NCI-H345 treated with DMSO at 0.1 percent for 48 hours (cell line): ENCODE measurements at regions not wholly inside any gene's neighbourhood (a gene's known extent, or its start where the extent isn't known, plus 50 kb on each side); places are given as distances from the start of the nearest gene placed in this dataset.
A peak's percentile ranks its signal among the peaks of the same experiment; 100 is the strongest.

ENCODE experiments used
- DNase-seq: peaks from one replicate; lab custom pipeline; 2025; ENCODE audit not compliant: unreplicated experiment; lab: John Stamatoyannopoulos, UW

DNA sequence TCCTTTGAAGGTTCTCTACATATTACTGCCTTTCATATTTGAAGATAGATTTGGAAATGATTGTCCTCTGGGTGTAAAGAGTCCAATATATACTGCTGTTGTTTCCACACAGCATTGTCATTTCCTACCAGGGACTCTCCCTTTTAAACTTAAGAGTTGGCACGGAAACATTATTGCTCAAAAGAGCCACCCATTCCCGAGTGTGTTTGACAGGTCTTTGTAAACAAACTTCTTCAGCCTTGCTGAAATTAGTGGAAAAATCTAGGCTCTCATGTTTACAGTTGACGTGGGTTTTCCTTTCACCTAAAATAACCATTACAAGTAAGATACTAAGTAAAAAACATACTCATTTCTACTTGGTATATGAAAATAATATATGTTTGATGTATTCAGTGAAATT, 111.4 kb upstream of the LIMCH1 start:
- no peak for DNase-seq

DNA sequence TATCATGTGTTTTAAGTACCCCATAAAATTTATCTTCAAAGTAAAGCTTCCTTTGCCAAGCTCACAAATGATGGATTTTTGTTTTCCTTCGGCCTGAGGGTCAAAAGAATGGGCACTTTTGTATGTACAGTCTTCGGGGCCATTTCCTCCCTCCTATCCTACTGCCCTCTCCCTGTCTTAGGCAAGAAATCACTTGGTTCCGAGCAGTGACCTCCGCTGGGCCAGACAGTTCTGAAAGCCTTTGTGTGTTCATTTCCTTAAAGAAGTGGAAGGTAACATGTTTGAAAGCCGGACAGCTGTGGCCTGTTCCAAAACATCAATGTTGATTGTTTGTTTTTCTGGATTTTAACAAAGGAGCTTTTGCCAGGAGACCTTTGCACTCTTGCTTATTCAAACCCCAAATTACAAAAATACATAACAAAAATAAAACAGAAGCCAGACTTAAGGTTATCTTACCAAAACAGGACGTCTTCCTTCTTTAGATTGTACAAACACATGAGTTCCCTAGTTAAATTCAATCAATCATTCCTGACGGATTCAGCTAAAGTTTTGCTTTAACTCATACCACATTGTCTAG, 110.6 kb upstream of the LIMCH1 start:
- DNase-seq, result no peak

DNA sequence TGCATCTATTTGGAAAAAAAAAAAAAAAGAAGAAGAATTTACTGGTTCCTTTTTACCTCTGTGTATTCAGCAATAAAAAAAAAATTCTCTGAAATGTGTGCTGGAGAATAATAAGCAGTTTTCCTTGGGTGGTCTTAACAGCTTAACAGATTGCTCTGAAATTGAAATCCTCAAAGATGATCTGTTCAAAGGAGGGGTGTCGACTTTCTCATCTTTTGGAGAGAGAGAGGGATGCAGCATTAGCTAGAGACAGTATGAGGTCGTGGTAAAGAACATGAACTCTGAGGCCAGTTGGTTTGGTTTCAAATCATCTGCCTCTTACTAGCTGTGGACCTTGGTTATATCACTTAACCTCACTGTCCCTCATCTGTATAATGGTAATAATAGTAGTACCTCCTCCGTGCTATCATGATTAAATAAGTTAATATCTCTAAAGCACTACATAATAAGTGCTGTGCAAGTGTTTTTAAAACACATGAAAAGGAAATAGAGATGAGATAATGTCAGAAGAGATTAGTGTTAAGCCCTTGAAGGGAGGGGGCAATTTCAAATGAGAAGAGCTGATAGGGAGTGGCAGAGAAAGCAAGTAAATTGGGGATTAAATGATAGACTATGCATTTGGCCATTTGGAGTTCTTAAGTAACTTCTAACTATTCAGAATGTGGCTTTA, 109.9 kb upstream of the LIMCH1 start:
- no peak for DNase-seq

DNA sequence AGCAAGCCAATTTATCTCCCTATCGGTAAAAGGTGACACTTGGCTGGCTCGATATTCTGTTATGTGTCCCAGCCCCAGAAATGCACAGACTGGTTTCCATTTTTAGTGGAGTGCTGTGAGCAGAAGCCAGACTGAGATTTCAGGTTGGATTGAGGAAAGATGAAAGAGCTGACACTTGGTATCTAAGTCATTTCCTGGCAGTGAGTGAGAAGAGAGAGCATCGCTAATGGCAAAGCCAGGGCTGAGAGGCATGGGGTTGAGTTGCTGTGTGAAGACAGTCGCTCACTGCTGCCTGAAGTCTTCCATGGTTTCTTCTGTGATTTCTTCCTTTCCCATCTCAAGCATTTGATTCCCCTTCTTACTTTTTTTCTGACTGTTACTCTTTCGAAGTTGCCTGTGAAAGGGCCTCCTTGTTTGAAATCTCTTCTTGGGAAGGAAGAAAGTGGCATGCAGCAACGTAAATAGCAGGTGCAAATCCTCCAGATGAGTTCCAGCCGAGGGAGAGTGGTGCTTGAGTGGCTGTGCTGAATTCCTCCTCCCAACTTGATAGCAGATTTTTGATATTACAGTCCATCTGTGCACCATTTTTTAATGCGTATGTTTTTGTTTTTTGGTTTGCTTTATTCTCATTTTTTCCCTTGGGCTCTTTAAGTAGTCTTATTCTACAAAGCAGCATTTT, 109.2 kb upstream of the LIMCH1 start:
- no peak for DNase-seq

DNA sequence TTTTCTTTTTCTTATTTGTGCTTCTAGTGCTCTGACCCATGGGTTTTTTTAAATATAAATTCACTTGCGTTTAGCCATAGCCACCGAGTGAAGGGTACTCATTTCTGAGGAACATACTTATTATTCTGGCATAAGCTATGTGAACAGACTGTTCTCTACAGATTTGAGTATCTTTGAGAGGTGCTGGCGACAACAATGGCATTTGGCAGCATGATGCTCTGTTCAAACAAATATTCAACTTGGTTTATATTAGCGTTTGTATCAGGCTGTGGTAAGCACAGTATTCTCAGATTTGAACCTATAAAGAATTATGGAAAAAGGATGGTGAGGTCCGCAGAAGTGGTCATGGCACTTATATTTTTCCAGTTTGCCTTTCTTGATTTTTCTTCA, 108.7 kb upstream of the LIMCH1 start:
- no peak for DNase-seq

DNA sequence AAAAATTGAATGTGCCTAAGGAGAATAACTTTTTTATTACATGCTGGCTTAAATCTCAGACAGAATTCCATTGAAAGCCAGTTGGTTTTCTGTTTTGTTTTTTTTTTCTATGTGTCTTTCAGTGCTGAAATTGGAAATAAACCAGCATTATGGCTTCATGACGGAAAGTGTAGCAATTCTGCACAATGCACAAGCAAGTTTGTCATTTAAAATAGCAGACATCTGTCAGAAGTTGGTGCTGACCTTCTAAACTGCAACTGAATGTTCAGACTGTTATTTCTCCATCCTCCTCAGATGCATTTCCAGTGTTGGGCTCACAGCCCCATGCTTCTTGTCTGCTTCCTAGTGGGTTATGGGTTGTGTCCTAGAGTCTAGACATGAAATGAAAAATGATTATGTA, 107.2 kb upstream of the LIMCH1 start:
- DNase-seq, result no peak

DNA sequence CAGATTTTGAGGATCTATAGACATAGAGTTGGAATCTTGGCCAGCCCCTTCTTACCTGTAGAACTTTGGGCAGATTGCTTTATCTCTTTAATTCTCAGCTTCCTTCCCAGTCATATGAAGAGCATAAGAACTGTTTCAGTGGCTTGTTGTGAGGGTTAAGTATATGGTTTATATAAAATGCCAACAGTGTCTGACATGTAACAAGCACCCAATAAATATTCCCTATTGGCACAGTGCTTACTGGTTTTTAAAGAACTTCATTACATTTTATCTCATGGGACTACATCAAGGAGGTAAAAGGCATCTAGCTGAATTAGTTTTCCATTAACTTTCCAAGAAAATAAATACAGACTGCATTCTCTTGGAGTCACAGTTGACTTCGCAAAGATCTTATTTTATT, 106.7 kb upstream of the LIMCH1 start:
- DNase-seq, result no peak

DNA sequence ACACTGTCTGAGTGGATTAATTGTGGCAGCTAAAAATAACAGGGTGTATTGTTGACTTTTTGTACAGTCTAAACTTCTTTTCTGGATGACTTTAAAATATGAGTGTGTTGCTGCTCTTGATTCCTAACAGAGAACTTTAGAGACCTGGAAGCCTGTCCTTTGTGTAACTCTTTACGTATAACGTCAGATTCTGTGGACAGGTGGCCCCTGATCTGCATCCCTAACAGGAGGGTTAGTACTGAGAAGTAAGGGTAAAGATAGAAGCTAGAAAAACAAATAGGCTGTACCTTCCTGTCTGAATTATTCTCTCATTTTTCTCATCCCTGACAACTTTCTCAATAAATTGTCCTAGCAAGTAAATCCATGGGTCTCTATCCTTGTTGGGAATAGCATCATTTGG, 105.7 kb upstream of the LIMCH1 start:
- DNase-seq, result no peak

DNA sequence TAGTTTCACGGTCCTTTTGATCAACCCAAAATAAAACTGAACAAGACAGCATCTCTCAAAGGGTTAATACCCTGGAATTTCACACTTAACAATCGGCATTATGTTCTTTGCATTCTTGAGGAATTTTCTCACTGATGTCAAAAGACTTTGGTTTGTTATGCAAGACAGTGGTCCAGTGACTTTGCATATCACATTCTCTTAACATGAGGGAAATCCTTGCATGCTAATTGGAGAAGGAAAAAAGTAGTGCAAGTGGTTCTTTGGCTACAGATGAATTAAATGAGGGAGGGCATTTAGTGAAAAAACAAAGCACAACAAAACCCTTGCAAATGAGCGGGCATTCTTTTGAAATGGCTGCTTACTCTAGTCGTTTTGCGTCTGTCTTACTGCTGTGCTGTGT, 105.1 kb upstream of the LIMCH1 start:
- no peak for DNase-seq

DNA sequence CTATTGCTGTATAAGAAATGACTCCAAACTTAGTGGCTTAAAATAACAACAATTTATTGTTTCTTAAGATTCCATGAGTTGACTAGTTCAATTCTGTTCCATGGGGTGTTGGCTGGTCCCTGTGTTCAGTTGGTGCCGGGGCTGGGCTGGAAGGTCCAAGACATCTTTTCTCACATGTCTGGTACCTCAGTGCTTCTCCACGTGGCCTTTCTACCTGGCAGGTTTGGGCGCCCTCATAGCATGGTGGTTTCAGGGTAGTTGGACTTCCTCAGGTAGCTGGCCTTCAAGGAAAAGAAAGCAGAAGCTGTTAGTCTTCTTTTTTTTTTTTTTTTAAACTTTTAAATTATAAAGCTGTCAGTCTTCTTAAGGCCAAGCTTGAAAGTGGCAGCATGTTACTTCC, 104.6 kb upstream of the LIMCH1 start:
- no peak for DNase-seq

DNA sequence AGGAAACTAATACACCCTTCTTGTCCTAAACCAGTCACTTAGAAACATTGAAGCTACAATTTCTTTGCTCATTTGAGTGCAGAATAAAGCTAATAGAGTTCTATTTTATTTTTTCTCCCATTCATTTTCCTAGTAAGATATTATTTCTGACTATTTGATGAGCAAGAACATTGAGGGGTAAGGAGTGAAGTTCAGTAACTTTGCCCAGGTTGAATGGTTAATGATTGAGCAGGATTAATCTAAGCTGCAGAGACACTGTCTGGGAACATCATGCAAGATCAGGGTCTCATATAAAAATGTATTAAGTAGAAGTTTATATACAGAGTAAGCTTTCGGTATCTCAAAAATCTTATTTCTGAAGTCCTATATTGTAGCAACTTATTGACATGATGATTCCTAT, 102.4 kb upstream of the LIMCH1 start:
- no peak for DNase-seq

DNA sequence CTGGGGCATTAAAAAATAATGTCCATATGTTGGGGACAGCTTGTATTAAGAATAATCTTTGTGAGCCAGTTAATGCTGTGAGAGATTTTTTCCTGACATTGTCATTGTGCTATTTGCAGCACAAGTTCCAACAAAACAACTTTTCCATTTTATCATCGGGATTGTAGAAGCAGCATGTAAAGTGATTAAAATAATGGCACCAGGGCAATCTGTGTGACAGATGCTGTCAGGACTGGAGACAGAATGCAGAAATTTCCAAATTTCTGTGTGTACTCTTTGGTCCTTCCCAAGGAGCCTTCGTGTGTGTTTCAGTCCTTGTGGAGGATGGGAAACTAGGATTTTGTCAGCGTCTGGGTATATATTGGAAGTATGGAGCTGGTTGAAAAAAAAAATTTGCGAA, 101.5 kb upstream of the LIMCH1 start:
- no peak for DNase-seq

DNA sequence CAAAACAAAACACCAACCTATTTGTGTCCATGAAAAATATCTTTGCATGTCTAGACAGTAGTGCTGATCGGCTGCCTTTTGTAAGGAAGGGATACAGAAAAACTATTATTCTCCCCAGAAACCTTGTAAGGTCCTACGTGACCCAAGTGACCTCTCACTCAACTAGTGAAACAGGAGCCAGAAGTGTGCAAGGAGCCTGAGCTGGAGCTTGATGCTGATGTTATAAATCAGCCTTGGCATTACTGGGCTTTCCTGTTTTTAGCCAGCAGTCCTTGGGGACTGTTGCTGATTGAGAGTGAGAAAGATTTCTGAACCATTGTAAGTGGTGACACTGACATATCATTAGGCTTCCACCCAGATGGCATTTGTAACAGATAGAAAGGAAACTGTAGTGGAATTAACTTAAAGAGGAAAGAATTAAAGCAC, 100.8 kb upstream of the LIMCH1 start:
- no peak for DNase-seq

DNA sequence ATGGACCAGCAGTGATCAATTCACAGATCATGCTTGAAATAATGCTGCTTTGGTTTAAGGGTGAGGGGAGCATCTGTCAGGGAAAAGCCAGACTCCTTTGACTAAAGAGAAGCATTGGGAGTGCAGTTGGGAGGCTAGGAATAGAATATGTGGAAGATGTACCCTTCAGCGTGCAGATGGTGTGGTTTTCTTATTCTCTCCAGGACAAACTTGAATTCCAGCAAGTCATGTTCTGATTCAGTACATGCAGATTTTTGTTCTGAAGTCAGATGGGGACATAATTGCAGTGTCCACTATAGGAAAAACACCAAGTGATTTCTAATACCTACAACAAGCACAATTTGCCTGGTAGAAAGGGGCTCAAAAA, 99.0 kb upstream of the LIMCH1 start:
- no peak for DNase-seq

DNA sequence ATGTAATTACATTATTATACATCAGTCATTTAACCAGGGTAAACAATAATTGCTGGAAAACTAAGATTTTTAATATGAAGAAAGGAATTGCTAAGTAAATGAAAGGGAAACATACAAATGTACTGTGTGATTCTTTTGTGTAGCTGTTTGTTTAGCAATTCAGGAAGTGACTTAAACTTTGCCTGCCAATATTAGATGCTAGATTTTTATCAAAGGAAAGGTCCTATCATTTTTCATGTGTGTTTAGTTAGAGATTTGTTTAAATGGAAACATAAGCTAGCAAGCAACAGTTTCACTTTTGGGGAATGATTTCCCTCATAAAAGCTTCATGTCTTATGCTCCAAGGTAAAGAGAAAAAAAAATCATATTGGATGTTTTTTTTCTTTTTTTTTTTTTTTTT, 95.1 kb upstream of the LIMCH1 start:
- DNase-seq, result no peak

DNA sequence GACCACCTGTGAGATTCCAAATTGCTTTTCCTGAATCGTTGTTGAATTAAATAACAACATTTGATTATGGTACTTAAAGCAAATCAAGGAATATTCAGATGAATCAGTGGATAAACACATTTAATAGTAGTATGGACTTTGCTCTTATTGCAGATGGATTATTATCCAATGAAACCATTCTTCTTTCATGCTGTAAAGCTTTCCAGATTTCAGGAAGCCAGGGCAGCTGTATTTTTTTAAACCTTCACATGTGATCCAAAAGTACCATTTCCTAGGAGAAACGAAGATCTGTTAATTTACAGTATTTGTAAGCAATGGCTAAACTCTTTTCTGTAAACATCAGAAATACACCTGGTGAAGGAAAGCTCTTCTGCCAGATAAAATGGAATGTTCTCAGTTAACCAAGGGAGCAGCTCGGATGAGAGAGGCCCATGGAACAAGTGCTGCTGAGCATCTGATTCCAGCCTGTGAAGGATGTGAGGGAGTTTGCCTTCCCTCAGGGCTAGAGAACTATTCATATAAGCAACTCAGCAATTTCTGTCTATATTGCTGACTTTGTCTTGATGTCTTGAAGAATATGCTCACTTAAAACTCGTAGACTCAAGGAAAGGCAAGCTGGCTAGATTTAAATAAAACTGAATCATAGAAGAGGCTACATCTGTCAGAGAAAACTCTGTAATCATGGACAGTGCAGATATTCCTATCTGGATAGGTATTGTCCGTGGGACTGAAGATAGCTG, 94.4 kb upstream of the LIMCH1 start:
- no peak for DNase-seq

DNA sequence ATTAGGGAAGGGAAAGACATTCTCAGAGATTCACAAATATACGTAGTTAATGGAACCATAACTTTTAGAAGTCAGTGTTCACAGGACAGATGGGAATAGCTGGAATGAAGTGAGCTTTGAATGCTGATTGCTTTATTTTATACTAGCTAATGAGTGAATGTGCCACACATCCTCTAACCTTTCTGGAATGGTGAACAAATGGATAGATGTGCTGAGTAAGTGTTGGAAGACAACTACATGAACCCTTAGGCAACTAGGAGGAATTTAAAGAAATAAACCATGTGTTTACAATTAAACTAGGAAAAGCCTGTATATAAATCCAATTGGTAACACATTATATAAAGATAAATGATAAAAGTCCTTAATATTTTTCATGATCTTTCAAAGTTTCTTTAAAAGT, 91.6 kb upstream of the LIMCH1 start:
- no peak for DNase-seq

DNA sequence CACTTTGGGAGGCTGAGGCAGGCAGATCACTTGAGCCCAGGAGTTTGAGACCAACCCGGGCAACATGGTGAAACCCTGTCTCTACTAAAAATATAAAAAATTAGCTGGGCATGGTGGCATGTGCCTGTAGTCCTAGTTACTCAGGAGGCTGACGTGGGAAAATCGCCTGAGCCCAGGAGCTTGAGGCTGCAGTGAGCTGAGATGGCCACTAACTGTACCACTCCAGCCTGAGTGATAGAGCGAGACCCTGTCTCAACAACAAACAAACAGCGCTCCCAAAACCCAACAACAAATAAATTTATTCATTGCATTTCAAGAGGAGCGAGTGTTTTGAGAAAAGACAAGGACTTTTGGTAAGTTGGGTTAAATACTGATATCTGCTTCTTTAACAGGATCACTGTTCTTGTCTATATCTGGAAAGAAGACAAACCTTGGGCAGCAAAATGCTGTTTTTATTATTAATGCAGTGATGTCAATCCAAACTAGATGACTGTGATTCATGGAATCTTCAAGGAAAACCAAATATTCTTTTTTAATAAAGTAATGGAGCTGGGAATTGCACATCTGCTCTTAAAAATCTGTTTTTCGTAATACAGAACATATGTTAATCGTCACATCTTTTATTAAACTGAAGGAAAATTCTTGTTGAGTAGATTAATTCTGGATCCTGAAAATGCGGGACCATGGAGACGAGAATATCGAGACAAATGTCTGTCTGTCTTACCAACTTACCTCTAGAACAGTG, 90.8 kb upstream of the LIMCH1 start:
- DNase-seq, result no peak

DNA sequence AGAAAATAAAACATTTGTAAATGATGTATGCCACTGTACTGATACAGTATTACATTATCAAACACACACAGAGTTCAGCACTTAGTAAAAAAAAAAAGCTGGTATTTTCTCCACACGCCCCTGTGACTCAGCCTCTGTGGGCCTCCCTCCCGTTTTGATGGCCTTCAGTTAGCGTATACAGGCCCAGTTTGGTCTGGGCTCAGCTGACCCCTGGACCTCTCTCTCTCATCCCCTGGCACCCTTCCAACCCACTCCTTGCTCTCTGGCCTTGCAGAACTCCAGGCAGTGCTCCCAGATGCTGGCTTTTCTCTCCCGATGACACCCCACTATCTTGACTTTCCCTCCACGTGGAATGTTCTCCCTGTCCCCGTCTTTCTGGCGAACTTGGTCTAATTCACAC, 89.0 kb upstream of the LIMCH1 start:
- no peak for DNase-seq

DNA sequence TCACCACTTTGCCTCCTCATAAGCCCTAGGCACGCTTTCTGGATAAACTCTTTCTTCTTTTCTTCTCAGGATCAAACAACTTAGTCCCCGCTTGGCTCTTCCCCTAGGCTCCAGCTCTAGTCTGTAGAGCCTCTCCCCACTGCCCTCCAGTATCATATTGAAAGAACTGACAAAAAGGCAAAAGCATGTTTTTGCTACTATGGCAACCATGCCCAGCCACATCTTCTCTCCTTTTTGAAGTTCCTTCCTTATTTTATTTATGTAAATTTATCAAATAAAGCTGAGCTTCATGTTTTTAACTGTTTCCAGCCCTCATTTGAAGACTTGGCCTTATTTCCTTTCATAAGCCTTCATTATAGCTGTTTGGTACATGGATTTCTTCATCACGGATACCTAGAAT, 86.0 kb upstream of the LIMCH1 start:
- DNase-seq, result no peak

DNA sequence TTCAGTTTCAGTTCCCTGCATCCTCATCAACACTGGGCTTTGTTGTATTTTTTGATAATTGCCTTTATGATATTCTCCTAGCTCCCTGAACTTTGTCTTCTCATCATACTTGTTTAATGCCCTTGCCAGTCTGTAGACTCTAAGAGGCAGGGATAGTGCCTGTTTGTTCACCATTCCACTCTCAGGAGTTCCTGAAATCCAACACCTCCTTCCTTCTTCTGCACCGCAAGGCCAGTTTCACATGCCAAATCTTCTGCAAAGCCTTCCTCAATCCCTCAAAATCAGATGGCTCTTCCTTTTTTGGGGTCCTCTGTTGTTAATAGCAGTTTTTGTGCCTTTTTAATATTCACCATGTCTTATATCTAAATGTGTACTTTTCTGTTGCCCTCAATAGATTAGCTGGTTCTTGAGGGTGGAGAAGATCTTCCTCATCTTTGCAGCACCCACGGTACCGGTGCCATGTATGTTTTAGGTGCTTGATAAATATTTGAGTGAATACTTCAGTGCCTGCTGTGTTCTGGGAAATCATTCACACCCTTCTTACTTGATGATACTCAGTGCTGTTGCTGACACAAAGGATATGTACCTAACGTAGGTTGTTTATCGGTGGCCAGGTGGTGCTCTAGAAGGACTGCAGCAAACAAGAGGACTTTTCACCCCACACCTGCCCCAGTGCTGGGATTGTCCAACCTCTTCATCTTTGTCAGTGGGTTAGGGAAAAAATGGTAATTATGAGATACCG, 85.3 kb upstream of the LIMCH1 start:
- DNase-seq, result peak; percentile 28
